HUDEP-2 (cell line): ENCODE measurements at regions not wholly inside any gene's neighbourhood (a gene's known extent, or its start where the extent isn't known, plus 50 kb on each side); places are given as distances from the start of the nearest gene placed in this dataset.

Source experiments
- DNase-seq, 76 experiments: peaks; one replicate each; lab custom pipeline; 2025; ENCODE audit not compliant: unreplicated experiment in 76 of 76; lab: John Stamatoyannopoulos, UW

DNA sequence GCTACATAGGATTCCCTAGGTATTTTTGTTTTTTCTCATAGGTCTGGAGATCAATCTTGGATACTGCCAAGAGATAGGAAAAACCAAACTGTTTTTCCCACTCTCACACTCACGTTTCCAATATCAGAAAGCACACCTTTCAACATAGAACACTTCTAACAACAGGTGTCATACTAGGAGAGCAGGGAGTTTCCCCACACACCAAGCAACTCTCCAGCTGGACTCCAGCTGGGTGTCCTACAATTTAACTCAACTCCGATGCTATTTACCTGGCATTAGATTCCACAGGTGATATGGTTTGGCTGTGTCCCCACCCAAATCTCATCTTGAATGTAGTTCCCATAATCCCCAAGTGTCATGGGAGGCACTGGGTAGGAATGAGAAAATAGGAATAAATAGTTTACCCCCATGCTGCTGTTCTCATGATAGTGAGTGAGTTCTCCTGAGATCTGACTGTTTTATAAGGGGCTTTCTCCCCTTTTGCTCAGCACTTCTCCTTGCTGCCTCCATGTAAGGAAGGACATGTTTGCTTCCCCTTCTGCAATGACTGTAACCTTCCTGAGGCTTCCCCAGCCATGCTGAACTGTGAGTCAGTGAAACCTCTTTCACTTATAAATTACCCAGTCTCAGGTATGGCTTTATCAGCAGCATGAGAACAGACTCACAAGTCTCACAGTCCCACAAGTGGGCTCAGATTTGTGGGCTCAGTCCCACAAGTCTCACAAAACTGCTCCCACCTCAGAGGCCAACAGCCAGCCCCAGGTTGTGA lies 354.5 kb upstream of the THBS1 start:
- no peak for DNase-seq

DNA sequence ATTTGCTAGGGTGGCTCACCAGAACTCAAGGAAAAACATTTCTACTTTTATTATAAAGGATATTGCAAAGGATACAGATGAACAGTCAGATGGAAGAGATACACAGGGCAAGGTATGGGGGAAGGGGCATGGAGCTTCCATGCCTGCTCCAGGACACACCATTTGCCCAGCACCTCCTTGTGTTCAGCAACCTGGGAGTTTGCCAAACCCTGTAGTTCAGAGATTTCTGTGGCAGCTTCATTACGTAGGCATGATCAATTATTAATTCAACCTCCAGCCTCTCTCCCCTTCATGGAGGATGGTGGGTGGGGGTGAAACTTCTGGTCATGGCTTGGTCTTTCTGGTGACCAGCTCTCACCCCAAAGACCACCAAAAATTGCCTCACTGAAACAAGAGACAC lies 353.9 kb upstream of the THBS1 start:
- no peak for DNase-seq

DNA sequence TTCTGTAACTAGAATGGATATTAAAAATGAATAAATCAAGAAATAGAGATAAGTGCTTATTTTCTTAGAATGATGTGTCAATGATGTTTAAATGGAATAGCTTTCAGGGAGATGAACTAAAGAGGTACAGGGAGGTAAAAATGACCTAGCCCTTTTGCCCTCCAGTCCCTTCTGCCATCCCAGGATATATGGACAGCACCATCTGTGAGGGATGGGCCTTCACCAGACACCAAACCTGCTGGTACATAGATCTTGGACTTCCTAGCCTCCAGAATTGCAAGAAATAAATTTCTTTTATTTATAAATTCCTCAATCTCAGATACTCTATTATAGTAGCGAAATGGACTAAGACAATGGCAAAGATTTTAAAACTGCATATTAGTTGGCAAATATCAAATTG lies 352.0 kb upstream of the THBS1 start:
- no peak for DNase-seq

DNA sequence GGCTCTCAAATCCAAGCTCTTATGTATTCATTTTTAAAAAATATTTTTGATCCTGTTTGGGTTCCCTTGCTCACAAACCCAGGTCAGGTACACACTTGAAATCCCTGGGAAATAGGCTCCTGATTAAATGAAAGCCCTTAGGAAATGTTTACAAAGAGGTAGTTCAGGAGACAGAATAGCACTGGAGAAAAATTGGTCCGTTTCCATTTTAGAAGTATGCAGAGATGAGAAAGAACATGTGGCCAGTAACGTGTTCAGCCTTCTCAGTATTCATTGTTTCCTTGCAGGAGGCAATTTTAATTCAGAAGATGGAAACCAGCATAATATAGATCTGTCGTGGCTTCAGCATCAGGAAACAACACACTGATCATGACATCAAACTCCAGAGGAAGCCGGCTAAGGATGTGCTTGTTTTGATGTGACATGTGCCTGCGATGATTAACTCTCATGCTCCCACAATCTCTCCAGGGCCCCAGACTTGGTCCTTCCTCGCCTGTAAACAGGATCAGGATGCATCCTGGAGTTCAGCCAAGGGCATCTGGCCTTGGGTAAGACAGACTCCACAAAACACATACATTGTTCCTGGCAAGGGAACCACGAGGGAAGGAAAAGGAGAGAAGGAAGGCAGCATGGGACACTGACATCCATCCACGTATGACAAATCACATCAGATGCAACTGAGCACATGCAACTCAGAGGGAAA lies 350.5 kb upstream of the THBS1 start:
- no peak for DNase-seq

- DNase-seq, result no peak
Observed at GRCh38 chr15:39230908-39231285, 350.0 kb upstream of the THBS1 start.

DNA sequence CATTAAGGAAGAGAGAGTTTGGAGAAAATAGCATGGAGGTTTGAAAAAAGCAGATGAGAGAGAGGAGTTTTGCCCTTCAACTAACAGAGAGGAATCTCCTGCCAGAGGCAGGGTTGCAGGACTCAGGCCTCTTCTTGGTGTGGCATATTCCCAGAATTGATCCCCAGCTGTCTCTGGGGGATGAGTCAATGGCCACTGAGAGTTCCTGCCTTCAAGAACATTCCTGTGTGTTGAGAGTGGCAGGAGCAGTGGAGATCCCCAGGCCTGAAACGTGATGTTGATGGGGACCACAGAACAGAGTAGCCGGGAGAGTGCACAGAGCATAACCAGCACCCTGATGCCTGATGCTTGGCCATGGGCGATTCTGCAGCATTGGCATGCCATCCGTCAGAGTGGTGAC lies 348.4 kb upstream of the THBS1 start:
- no peak for DNase-seq

GRCh38 chr15:39235084-39235795 lies 345.6 kb upstream of the THBS1 start:
- no peak for DNase-seq

DNA sequence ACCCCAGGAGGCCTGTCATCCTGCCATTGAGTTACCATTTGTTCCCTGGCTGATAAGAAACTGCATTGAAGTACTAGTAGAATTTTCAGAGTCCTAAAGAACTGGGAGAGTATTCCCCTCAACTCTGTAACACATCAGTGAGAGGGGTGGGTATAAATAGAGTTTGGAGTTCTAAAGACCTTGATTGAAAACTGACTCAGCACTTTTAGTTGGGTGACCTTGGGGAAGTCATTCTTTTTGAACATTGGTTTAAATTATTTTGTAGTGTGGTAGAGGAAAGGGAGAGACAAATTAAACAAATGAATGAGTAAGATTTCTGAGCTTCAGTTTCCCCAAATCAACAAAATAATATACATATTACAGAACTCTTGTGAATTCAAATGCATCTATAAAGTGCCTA lies 344.5 kb upstream of the THBS1 start:
- no peak for DNase-seq

DNA sequence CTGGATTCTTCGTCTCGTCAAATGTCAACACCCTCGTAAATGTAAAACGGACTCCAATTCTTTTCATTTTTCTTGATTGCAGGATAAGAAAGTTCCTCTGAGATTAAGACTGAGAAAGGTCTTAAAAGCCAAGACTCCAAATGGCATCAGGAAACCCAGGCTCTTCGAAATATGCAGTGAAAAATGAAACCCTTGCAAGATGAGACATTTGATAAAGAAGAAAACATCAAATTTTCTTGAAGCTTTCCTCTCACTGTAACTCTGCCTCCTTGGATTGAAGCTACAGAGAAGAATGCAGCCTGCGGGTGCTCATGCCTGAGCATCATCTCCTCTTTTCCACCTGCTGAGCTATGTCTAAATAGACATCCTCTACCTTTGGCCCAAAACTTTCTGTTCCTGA lies 342.4 kb upstream of the THBS1 start:
- no peak for DNase-seq

DNA sequence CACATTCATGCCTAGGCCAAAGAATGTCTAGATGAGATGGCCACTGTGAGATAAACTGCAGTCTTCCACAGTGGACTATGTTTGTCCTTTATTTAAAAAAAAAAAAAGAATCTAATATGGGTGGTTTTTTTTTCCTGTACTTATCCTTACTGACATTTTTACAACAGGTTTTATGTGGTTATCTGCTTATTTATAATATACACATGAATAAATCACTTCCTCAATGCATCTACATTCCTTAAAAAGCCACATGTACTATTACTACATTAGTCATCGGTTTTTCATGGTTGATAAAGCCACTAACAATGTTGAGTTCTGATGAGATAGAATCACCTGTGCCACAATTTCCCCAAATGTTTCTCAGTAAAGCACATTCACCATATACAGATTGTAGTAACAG lies 341.3 kb upstream of the THBS1 start:
- no peak for DNase-seq

DNA sequence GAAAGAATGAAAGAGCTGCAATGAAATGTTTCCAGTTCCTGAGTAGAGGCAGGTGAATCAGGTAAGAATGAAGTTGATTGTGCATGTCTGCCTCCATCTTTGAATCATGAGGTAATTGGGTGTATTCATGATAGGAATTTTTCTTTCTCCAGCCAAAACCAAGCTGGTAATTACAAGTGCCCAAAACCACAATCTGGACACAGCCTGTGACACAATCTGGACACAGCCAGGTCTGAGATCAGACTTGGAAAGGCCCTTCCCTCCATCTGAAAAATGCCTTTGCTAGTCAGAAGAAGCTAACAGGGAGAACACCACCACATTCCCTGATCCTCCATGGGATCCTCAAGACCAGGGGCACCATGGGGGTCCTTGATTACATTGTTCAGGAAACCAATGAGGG lies 338.5 kb upstream of the THBS1 start:
- DNase-seq, result no peak

- DNase-seq, result no peak
Observed at GRCh38 chr15:39243396-39243795, 337.5 kb upstream of the THBS1 start.

DNA sequence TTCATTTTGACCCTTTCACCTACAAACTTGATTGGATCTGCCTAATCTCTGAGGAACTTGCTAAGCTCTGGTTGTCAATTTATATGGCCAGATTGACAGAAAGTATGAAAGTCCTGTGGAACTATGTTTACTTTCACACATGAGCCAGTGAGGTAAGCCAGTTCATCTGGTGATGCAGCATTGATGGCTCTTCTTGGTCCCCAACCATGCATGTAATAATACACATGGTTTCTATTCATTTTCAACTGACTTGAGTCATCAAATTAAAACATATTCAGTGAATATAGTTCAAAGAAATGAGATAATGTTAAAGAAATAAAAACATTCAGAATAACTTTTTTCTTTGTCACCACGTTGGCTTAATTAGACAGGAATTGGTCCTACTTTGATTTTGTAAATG lies 336.1 kb upstream of the THBS1 start:
- no peak for DNase-seq

GRCh38 chr15:39246523-39246922 lies 334.4 kb upstream of the THBS1 start:
- DNase-seq, result no peak

DNA sequence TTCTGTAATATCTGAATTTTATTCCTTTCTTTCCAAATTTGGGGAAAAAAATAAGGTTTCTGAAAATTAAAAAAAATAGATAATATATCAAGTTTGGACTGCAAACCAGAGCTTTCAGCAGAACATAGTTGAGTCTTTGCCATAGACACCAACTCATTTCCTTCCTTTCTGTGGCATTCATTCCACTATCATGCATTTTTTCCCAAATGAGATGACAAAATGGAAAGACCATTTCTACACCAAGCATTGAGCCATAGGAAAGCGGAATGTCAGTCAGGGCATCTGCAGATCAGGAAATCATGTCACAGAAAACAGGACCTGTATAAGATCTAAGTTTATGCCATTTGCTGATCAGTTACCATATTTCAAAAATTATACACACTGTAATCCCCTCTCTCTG lies 333.3 kb upstream of the THBS1 start:
- DNase-seq, result no peak

GRCh38 chr15:39248204-39248603 lies 332.7 kb upstream of the THBS1 start:
- DNase-seq, result no peak

DNA sequence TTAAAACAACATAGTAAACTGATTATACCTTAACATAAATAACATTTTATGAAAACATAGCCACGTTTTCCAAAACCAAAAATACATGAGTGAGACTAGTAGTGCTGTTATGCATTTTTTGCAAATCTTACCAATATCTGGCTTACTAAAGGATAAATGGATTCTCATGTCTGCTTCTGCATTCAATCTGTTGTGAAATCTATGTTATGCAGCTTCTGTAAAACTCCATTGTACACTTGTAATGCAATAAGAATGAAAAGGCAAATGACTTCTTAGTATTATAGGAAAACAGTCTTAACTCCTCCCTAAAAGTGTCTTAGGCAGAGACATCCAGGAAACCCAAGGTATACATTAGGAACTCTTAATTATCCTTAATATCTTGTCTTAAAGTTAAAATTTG lies 330.9 kb upstream of the THBS1 start:
- no peak for DNase-seq

- DNase-seq, result no peak
Observed at GRCh38 chr15:39250460-39251186, 330.3 kb upstream of the THBS1 start.

DNA sequence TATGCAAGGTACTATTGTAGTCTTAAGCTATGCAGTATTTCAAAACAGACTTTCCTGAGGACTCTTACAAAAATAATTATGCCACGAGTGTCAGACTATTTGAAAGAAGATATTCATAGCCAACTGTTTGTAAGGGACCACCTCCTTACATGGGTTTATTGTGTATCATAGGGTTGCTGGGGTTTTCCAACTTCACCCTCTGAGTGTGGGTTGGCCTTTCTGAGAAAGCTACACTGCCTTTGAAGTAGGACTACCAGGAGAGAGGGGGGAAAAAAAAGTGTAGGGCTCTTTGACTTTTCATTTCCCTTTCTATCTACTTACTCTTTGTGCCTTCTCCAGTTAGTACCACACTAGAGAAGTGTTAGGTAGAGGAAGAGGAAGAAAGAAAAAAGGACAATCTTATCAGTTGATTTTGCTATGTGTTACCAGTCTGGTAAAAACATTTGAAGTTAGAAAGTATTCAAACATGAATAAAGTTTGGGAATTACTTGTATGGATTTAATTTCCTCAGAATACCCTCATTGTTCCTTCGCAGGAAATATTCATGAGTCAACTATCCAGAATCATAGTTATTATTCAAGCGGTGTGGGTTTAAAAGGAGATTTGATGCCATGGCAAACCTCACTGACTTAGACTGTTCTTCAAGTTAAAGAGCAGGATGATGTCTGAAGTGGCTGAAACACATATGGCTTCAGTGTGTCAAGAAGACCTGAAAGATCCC lies 329.3 kb upstream of the THBS1 start:
- DNase-seq, result no peak

- DNase-seq, result no peak
Observed at GRCh38 chr15:39252134-39252470, 328.8 kb upstream of the THBS1 start.

GRCh38 chr15:39253552-39253951 lies 327.3 kb upstream of the THBS1 start:
- DNase-seq, result no peak
